ENCODE measurements at regions not wholly inside any gene's neighbourhood (a gene's known extent, or its start where the extent isn't known, plus 50 kb on each side); places are given as distances from the start of the nearest gene placed in this dataset.
"Not testable (repeated sequence)": the region's sequence is repeated elsewhere in the genome, so short reads cannot be mapped to it uniquely, and the experiment has no call there.

DNA sequence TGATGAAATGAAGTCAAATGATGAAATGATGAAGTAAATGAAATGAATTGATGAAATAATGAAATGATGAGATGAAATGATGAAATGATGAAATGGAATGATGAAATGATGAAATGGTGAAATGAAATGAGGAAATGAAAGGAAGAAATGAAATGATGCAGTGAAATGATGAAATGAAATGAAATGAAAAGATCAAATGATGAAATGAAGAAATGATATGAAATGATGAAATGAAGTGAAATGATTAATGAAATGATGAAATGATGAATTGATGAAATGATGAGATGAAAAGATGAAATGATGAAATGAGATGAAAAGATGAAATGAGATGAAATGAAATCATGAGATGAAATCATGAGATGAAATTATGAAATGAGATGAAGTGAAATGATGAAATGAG, 139.2 kb upstream of the ERV3-1 start:
- not testable (repeated sequence) for DNase-seq

DNA sequence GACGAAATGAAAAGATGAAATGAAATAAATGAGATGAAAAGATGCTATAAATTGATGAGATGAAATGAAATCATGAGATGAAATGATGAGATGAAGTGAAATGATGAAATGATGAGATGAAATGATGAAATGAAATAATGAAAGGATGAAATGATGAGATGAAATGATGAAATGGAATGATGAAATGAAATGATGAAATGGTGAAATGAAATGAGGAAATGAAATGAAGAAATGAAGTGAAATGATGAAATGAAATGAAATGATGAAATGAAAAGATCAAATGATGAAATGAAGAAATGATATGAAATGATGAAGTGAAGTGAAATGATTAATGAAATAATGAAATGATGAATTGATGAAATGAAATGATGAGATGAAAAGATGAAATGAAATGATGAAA, 138.5 kb upstream of the ERV3-1 start:
- DNase-seq: not testable (repeated sequence)

DNA sequence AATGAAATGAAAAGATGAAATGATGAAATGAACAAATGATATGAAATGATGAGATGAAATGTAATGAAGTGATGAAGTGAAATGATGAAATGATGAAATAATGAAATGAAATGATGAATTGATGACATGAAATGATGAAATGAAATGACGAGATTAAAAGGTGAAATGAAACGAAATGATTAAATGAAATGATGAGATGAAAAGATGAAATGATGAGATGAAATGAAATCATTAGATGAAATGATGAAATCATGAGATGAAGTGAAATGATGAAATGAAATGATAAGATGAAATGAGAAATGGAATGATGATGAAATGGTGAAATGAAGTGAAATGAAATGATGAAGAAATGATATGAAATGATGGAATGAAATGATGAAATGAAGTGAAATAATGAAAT, 138.1 kb upstream of the ERV3-1 start:
- DNase-seq: not testable (repeated sequence)

DNA sequence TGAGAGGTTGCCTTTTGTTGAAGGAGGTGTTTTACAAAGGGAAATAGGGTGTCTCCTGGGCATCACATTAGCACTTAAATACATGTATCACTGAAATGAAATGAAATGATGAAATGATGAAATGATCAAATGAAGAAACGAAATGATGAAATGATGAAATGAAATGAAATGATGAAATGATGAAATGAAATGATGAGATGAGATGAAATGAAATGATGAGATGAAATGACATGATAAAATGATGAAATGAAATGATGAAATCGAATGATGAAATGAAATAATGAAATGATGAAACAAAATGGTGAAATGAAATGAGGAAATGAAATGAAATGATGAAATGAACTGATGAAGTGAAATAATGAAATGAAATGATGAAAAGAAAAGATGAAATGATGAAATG, 137.6 kb upstream of the ERV3-1 start:
- not testable (repeated sequence) for DNase-seq

DNA sequence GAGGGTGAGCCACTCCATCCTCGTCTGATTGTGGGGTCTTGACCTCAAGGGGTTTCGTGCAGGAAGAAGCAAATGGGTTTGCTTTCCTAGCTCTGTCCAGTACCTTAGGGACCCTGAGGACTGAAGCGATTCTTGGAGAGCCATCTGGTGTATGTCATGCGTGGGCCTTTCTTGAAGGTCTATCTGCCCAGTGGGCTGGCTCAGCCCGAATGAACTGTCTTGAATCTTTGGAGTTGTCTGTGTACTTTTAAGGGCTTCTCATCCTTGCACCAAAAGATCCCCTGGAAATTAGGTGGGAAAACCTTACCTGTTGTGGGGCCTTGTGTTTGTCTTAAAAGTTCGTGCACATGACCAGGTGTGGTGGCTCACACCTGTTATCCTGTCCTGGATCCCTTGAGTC, 135.4 kb upstream of the ERV3-1 start:
- DNase-seq: not testable (repeated sequence)

DNA sequence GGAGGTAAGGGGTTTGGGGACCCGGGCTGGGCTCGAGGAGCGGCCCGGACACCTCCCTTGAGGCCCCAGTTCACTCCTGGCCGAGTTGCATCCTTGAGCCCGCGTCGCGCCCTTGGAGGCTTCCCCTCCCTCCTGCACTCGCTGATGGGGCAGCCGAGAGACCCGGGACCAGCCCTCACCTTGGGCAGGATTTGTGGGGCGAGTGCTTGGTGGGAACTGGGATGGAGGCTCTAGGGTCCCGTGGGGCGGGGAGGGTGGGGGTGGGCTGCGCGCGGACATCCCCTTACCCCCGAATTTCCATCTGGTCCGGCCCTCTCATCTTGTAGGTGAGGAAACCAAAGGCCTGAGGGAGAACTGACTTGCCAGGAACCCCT, 134.9 kb upstream of the ERV3-1 start:
- DNase-seq: peak; percentile 13

DNA sequence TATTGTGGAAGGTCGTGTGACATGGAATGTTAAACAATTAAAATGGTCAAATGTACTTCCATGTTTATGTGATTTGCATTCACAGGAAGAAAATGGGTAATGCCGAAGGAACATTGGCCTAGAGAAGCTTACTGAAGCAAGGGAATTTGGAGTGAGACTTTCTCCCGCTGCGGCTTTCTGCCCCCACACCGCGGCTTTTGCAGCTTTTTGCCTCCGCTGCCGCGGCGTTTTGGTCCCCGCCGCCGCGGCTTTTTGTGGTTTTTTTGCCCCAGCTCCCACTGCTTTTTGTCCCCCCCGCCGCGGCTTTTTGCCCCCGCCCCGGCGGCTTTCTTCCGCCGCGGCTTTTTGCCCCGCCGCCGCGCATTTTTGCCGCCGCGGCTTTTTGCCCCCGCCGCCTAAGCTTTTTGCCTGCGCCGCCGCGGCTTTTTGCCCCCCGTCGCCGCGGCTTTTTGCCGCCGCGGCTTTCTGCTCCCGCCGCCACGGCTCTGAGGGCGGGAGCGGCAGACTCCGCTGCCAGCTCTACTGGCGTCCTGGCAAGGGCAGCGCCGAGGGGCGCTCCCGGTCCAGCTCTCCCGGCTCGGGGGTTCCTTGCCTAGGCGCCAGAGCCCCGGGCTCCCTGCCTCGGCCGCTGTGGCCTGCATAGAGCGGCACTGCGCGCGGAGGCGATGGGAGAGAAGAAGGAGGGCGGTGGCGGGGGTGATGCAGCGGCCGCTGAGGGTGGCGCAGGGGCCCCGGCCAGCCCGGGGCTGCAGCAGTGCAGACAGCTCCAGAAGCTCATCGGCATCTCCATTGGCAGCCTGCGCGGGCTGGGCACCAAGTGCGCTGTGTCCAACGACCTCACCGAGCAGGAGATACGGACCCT, 134.3 kb upstream of the ERV3-1 start:
- DNase-seq: peak; percentile 50

DNA sequence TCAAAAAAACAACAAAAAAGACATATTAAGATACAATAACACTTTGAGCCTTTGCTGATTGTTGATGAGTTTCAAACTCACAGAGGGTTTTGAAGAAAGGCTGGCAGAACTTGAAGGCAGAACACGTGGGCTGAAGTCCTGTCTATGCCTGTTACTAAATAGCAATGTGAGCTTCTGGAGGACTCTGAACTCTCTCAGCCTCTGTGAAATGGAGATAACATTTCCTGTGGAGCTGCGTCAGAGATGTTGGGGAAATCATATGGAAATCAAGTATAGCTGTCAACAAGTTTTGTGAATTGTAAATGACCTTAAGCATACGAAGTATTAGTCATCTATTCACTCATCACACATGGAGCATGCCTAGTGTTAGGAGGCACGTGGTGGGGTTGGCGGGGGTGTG, 130.4 kb upstream of the ERV3-1 start:
- not testable (repeated sequence) for DNase-seq

DNA sequence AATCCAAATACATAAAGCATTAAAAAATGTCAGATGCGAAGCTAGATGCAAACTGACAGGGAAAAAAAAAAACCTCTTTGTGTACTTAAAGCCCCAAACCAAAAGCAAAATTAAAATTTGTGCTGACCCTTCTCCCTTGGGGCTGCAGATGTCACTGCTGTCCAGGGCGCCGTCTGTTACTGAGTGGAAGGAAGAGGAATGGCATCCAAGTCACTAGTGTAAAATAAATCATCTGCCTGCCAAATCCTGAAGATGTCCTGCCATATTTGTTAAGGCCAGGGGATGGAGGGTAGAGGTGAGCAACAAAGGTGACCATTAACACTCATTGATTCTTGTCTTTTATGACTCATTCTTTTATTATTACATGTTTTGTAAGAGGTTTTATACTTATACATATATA, 126.6 kb upstream of the ERV3-1 start:
- DNase-seq: not testable (repeated sequence)

DNA sequence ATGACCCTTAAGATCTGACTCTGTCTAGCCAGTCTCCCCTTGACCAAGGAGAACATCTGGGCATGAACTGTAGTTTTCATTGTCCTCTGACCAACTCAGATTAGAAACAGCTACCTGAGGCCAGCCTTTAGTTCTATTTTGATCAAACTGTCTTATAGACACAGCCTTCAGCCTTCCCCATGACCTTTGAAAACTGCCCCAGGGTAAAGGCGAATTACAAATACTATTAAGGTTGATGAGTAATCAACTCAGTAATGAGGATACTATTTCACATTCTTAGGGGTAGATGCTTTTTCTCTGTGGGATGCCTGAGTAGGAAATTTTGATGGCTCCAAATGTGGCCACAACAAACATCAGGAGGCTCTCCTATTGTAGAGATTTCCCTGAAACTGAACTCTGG, 125.8 kb upstream of the ERV3-1 start:
- DNase-seq: not testable (repeated sequence)

DNA sequence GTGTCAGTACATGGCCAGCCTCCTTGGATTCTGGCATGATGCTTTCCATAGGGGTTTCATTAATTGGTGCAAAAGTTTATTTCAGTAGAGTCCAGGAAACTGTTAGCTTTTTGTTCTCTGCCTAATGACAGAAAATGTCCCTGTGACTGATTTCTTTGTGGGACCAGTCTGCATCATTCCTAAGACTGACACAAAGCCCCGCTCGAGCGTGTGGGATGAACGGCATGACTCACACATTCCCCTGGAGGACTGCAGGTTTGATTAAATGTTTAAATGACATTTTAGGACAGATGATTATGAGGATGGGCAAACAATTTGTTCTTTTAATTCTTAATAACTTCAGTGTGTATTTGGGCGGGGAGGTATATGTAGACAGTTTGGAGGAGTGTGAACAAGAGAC, 120.9 kb upstream of the ERV3-1 start:
- DNase-seq: not testable (repeated sequence)

DNA sequence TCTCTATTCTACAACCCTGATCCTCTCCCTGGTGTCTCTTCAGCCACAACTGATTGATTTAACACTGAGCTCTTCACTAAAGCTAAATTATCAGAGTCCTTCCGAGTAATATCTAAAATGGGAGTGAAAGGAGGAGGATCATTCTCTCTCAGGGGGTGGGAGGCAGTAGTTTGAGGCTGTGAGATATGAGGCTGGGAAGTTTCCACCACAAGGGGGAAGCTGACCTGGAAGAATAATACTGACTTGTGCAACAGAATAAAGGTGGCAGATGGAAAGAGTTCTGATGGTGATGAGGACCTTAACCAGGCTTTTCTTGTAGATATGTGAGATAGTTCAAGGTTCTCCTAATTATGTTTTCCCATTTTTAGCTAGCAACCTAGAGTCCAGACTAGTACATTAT, 118.1 kb upstream of the ERV3-1 start:
- not testable (repeated sequence) for DNase-seq

DNA sequence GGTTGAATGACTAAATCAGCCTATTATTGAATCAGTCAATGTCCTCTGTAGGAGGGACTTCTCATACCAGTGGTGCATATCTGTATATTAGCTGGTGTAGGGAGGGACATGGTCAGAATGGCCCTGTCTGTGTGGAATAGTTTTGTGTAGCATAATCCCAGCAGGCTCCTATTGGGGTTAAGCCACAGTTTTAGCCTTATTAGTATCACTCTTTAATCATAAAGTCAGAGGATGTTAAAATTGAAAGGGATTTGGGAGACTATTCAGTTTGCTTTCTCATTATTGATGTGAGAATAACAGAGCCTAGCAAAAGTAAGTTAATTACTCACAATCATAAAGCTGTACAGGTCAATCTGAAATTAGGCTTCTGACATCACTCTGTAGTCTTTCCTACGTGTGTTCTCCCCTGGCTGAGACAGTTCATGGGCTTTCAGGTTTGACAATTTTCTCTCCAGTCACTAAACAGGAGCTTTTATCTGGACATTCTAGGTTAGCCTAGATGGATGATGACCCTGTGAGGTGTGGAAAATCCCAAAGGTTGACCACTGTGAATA, 99.2 kb upstream of the ERV3-1 start:
- not testable (repeated sequence) for DNase-seq

DNA sequence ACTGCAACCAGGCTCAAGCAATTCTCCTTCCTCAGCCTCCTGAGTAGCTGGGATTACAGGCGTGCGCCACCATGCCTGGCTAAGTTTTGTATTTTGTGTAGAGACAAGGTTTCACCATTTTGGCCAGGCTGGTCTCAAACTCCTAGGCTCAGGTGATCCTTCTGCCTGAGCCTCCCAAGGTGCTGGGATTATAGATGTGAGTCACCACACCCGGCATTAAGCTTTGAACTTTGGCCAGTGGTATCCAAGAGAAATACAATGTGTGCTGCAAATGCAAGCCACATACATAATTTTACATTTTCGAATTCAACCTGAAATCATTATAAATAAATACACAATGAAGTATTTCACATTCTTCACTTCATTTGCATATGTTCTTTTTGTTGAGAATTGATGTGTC, 94.0 kb upstream of the ERV3-1 start:
- not testable (repeated sequence) for DNase-seq

DNA sequence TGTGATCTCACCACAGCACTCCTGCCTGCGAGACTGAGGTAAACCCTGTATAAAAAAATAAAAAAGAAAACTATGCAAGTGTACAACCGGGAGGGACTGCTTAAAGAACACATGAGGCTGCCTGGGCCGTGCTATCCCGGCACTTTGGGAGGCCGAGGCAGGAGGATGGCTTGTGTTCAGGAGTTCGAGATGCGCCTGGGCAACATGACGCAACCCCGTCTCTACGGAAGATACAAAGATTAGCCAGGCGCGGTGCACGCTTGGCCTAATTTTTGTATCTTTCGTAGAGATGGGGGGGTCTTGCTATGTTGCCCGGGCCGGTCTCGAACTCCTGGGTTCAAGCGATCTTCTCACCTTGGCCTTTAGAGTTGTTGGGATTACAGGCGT, 75.2 kb upstream of the ERV3-1 start:
- not testable (repeated sequence) for DNase-seq

DNA sequence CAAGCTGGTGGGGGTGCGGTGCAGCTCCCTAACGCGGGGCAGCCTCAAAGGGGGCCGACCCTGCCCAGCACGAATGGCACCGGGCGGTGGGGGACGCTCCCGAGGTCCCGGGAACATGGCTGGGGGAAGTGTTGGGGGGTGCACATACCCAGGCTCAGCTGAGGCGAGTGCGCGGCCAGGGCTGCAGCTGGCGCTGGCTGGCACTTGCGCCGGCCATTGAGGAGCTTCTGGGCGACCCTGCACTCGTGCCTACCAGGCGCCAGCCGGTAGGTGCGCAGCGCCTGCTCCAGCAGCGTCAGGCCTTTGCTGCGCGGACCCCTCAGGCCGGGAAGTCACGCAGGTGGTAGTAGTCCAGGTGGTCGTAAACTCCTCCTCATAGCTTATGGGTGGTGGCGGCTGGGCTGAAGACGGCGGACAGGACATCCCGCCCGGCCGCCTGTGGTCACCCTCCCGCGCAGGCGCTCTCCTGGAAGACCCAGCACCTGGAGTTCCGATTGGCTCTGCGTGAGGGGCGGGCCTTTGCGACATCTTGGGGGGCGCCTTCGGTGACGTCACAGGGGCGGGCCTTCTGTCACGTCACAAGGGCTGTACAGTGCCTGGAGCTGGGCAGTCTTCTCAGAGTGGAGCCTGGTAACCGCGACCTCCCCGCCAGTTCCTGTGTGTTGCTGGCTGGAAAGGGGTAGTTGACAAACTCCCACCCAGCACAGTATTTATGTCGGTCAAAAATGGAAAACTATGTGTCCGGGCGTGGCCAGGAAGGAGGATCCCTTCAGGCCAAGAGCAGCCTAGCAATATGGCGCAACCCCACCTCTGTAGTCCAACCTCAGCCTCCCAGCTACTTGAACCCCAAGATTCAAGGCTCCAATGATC, 74.5 kb upstream of the ERV3-1 start:
- peak; percentile 93 for DNase-seq

DNA sequence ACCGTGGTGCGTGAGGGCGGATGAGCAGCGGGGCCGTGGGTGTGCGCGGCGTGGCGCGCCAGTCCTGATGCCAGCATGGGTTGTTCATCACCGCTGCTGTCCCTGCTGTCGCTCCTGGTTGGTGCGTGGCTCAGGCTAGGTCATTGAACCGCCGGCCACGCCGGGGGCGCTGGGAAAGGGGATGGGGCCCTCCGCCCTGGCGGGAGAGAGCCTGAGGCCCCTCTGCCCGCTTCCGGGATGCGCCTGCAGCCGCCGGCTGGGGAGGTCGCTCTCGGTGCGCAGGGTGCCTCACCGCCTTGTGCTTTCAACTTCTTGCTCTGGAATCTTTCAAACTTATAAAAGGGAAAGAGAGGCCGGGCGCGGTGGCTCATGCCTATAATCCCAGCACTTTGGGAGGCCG, 68.5 kb upstream of the ERV3-1 start:
- not testable (repeated sequence) for DNase-seq

DNA sequence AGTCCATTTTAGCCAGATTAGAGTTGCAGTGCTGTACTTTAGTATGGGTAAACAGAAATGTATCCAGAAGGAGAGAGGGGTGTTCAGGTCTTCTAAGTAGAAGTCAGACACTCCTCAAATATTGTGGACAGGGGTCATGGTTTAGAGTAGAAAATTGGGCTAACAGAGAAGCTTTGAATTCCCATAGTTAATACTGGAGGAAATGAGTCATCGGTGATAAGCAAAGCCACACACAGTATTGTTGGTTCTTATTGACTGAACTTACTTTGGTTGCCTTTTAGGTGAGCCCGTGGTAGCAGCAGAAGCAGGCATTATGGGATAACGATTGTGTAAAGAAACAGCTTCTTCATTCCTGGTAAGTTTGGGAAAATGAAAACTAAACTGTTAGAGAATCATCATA, 66.7 kb upstream of the ERV3-1 start:
- peak; percentile 17 for DNase-seq

DNA sequence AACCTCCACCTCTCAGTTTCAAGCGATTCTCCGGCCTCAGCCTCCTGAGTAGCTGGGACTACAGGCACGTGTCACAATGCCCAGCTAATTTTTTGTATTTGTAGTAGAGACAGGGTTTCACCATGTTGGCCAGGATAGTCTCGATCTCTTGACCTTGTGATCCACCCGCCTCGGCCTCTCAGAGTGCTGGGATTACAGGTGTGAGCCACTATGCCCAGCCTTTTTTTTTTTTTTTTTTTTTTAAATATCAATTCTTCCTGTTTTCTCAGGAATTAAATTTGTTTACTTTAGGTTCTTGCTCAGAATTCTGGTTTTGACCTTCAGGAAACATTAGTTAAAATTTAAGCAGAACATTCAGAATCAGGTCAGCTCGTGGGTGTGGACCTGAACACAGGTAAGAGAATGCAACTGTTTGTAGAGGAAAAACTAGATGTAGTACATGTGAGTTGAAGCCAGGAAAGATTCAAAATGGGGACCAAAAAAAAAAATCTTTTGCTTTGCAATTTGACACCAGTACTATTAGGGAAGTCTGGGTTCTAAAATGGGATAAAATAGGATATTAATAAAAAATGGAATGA, 65.5 kb upstream of the ERV3-1 start:
- peak; percentile 51 for DNase-seq

DNA sequence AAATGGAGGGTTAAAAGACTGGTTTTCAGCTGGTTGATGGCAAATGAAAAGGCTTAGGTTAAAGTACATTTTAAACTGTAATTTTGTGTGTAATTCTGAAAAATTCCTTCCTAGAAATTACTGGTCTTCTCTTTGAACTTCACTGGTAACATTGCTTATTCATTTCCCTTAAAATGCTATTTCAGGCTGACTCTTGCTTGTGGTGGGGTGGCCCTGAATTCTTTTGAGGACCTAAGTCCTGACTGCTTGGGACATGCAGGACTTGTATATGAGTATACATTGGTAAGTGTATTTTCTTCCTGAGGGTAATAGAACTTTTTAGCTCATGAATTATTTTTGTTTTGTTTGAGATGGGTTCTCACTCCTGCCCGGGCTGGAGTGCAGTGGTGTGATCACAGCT, 63.0 kb upstream of the ERV3-1 start:
- DNase-seq: not testable (repeated sequence)

DNA sequence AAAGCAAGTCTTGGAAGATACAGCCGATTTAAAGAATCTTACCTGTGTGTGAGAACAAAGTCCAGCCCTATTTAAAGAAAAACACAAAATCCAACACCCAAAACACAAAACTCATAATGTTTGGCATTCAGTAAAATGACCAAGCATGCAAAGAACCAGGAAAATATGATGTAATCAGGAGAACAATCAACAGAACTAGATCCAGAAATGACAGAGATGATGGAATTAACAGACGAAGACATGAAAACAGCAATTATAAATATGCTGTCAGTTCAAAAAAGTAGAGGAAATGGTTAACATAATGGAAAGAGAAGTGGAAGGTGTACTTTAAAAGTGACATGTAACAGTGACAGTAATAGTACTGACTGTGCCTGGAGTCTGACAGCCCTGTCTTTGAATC, 56.1 kb upstream of the ERV3-1 start:
- not testable (repeated sequence) for DNase-seq

DNA sequence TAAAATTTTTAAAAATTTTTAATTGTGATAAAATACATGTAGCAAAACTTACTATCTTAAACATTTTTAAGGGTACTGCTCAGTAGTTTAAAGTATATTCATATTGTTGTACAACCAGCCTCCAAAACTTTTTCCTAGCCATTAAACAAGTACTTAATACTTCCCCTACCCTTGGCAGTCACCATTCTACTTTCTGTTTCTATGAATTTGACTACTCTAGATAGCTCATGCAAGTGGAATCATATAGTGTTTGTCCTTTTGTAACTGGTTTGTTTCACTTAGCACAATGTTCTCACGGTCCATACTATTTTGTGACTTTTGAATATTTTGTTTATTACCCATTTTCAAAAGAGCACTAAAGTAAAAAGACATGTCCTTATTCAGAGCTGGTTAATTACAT, 52.8 kb upstream of the ERV3-1 start:
- DNase-seq: not testable (repeated sequence)

Data from DMS53 (cell line).